GM12892 (cell line): ENCODE measurements at regions not wholly inside any gene's neighbourhood (a gene's known extent, or its start where the extent isn't known, plus 50 kb on each side); places are given as distances from the start of the nearest gene placed in this dataset.
"Not testable (repeated sequence)": the region's sequence is repeated elsewhere in the genome, so short reads cannot be mapped to it uniquely, and the experiment has no call there.

ENCODE experiments used
- POLR2A ChIP-seq: IDR thresholded peaks from 2 replicates; pipeline ENCODE4 v1.6.1; 2011; ENCODE audit warnings: low read depth, low read length, control low read depth
- POLR2AphosphoS5 ChIP-seq: IDR thresholded peaks from 2 replicates; pipeline ENCODE4 v1.6.1; 2011; ENCODE audit warnings: low read depth, low read length, control low read depth

DNA sequence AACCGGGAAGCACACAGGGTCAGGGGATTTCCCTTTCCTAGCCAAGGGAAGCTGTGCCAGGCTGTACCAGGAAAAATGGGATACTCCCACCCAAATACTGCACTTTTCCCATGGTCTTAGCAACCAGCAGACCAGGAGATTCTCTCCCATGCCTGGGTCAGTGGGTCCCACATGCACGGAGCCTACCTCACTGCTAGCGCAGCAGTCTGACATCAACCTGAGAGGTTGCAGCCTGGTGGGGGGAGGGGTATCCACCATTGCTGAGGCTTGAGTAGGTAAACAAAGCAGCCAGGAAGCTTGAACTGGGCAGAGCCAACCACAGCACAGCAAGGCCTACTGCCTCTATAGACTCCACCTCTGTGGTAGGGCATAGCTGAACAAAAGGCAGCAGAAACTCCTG, 85.5 kb upstream of the LRRC4C start:
- TF ChIP-seq POLR2A, POLR2AphosphoS5: not testable (repeated sequence)
